Memory B cell (primary cell): ENCODE measurements at regions not wholly inside any gene's neighbourhood (a gene's known extent, or its start where the extent isn't known, plus 50 kb on each side); places are given as distances from the start of the nearest gene placed in this dataset.
A peak's percentile ranks its signal among the peaks of the same experiment; 100 is the strongest.

Experiments used
- ATAC-seq: fragments of 150-1000 bp; cut with Tn5 transposase; 2 replicates; pipeline ENCODE4 v1.10.0; 2021; ENCODE audit warnings: low read depth, mild to moderate bottlenecking, moderate library complexity
- DNase-seq, 2 donors: peaks; one replicate each; pipeline ENCODE4 v3.0.0; 2022; ENCODE audit warnings: low spot score in 2 of 2
- H3K27ac Mint-ChIP-seq: one replicate; pipeline ENCODE4 v1.8.0; 2022; ENCODE audit warnings: mild to moderate bottlenecking, moderate library complexity, mixed read lengths
- H3K27me3 Mint-ChIP-seq: one replicate; pipeline ENCODE4 v1.8.0; 2022; ENCODE audit warnings: mixed read lengths
- H3K36me3 Mint-ChIP-seq: one replicate; pipeline ENCODE4 v1.8.0; 2022; ENCODE audit warnings: mild to moderate bottlenecking, mixed read lengths
- H3K4me1 Mint-ChIP-seq: one replicate; pipeline ENCODE4 v1.8.0; 2022; ENCODE audit warnings: mixed read lengths
- H3K4me3 Mint-ChIP-seq: one replicate; pipeline ENCODE4 v1.8.0; 2022; ENCODE audit warnings: mild to moderate bottlenecking, moderate library complexity, mixed read lengths
- H3K9me3 Mint-ChIP-seq: one replicate; pipeline ENCODE4 v1.8.0; 2022; ENCODE audit warnings: mixed read lengths

DNA sequence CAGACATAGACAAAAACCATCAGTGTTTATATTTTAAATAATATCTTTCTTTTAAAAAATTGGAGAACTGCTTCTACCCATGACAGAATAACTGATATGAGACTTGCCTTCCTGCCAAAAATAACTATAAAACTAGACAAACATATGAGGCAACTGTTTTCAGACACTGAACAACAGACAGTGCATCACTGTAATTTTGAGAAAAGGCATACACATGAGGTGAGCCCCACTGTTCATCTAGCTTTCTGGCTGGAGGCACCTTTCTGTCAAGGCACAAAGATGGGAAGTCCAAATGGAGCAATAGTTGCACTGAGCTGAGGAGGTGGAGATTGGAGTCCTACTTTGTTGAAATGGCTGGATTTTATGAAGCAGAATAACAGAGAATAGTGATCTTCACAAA lies 71.9 kb upstream of the ZNF507 start:
- no peak for ATAC-seq
- peaks cover 1% of the 10 kb centered on the region for H3K36me3 Mint-ChIP-seq
- H3K4me3 Mint-ChIP-seq = no peak overlapping the region
- H3K27me3 Mint-ChIP-seq = peaks cover 5% of the 10 kb centered on the region
- DNase-seq = no peak
- H3K27ac Mint-ChIP-seq = no peak overlapping the region
- H3K9me3 Mint-ChIP-seq = peaks cover 5% of the 10 kb centered on the region
- no peaks in the 10 kb centered on the region for H3K4me1 Mint-ChIP-seq

DNA sequence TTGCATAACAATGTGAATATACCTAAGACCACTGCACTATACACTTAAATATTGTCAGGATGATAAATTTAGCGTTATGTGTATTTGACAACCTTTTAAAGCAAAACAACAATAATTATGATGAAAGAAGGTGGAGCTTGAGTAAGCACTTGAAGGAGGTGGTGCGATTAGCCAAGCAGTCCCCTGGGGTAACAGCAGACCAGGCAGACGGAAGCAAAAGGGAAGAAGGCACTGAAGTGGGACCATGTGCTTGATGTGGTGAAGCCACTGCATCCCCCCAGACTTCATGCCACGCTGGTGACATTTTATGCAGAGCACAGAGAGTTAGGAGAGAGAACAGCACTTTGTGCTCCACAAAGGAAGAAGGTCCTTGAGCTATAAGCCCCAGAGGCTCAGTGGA lies 58.3 kb upstream of the ZNF507 start:
- DNase-seq (no peak), ATAC-seq (peak; percentile 43)
- Mint-ChIP-seq H3K4me3 (no peak overlapping the region), H3K4me1 (peaks cover 4% of the 10 kb centered on the region), H3K9me3 (peaks cover 4% of the 10 kb centered on the region), H3K36me3 (no peaks in the 10 kb centered on the region), H3K27me3 (peaks cover 2% of the 10 kb centered on the region), H3K27ac (no peak overlapping the region)

DNA sequence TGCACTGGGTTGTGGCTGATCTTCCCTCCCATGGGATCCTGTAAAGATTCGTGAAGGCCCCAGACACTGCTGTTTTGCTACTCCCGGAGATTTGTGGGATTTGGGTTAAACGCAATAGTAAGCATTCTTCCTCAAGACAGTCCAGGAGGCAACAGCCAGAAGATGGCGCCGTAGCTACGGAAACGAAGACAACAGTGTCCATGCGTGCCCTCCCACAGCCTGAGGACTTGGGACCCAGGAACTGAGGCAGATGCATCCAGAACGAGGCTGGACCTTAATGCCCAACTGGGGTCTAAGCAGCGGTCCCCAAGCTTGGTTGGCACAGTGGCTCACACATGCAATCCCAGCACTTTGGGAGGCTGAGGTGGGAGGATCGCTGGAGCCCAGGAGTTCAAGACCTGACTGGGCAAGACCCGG lies 57.6 kb upstream of the ZNF507 start:
- no peak for ATAC-seq
- Mint-ChIP-seq H3K4me3 (no peak overlapping the region), H3K27ac (no peak overlapping the region), H3K27me3 (peaks cover 2% of the 10 kb centered on the region), H3K9me3 (peaks cover 3% of the 10 kb centered on the region), H3K4me1 (peaks cover 4% of the 10 kb centered on the region), H3K36me3 (no peaks in the 10 kb centered on the region)
- DNase-seq = no peak

DNA sequence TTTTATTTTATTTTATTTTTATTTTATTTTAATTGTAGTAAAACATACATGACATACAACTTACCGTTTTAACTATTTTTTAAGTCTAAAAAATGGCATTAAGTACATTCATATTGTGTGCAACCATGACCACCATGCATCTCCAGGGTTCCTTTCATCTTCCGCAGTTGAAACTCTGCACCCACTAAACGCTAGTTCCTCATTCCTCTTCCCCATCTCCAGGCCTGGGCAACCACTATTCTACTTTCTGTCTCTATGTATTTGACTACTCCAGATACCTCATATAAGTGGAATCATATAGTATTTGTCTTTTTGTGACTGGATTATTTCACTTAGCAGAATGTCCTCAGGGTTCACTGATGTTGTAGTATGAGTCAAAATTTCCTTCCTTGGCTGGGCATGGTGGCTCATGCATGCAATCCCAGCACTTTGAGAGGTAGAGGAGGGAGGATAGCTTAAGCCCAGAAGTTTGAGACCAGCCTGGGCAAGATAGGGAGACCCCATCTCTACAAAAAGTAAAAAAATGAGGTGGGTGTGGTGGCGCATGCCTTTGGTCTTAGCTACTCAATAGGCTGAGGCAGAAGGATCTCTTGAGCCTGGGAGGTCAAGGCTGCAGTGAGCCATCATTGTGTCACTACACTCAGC lies 55.7 kb upstream of the ZNF507 start:
- no peak for ATAC-seq
- no peak for DNase-seq

DNA sequence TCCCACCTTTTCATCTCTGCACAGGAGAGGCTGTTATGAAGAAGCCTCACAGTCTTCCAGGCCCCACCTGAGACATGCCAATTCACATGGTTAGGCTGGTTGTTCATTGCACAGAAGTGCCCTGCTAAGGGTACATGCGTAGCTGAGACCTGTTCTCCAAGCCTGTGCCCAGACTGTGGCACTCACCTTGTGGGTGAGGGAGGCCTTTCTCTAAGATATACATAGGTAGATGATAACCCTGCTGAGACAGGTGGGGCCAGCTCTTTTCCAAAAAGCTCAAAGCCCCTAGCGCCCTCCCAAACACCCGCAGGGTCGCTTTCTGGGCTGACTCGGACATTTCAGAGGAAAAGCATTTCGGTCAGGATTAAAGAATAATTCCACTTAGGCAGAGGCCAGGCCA lies 53.5 kb upstream of the ZNF507 start:
- no peaks in the 10 kb centered on the region for H3K27me3 Mint-ChIP-seq
- peaks cover 2% of the 10 kb centered on the region for H3K9me3 Mint-ChIP-seq
- ATAC-seq = no peak
- peaks cover 3% of the 10 kb centered on the region for H3K4me1 Mint-ChIP-seq
- no peaks in the 10 kb centered on the region for H3K36me3 Mint-ChIP-seq
- no peak overlapping the region for H3K4me3 Mint-ChIP-seq
- H3K27ac Mint-ChIP-seq = no peak overlapping the region
- no peak for DNase-seq

More for the DNA sequence above, 55.7 kb upstream of the ZNF507 start:
- Mint-ChIP-seq H3K4me3 (no peak overlapping the region), H3K27me3 (no peaks in the 10 kb centered on the region), H3K9me3 (peaks cover 3% of the 10 kb centered on the region), H3K4me1 (peaks cover 4% of the 10 kb centered on the region), H3K36me3 (no peaks in the 10 kb centered on the region), H3K27ac (no peak overlapping the region)

DNA sequence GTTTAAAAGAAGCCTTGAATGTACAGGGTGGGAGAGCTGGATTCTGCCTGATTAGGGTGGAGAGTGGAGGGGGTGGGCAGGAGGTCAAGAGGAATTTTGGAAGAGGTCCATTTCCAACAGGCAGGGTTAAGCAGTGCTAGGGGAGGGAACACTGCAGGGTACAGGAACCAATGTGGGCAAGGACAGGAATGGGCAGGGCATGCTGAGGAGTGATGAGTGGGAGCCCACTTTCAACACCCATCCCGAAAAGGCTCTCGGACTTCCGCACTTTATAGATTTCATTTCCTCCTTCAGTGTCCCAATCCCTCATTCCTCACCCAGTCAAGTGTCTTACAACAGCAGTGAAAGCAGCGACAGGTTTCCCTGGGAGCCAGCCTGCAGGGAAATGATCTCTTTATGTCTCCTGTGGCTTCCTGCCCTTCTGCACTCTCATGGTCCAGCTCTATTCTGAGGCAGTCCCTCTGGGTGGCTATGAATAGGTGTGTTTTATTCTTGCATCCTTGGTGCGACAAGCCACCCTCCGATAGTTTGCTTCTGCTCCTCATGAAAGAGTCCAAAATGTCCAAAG lies 50.5 kb upstream of the ZNF507 start:
- Mint-ChIP-seq H3K27me3 (no peaks in the 10 kb centered on the region), H3K36me3 (no peaks in the 10 kb centered on the region), H3K9me3 (peaks cover 10% of the 10 kb centered on the region), H3K4me1 (no peaks in the 10 kb centered on the region), H3K4me3 (no peak overlapping the region), H3K27ac (no peak overlapping the region)
- DNase-seq (no peak), ATAC-seq (no peak)
